Peyer's patch (tissue), 4 donors: ENCODE measurements at regions not wholly inside any gene's neighbourhood (a gene's known extent, or its start where the extent isn't known, plus 50 kb on each side); places are given as distances from the start of the nearest gene placed in this dataset.

Experiments
- DNase-seq, 3 donors: peaks; one replicate each; pipeline ENCODE4 v3.0.0-alpha.2; 2017 to 2019
- H3K27ac ChIP-seq, 4 donors: fragments of 200-600 bp; sonication (generic); one replicate each; pipeline ENCODE4 v1.5.1; 2016 to 2019
- H3K27me3 ChIP-seq, 2 donors: fragments of 200-600 bp; sonication (generic); one replicate each; pipeline ENCODE4 v1.5.1; 2019
- H3K36me3 ChIP-seq, 3 donors: fragments of 200-600 bp; sonication (generic); one replicate each; pipeline ENCODE4 v1.5.1; 2016 to 2019
- H3K4me1 ChIP-seq, 4 donors: fragments of 200-600 bp; sonication (generic); one replicate each; pipeline ENCODE4 v1.5.1; 2016 to 2019
- H3K4me3 ChIP-seq, 4 donors: fragments of 200-600 bp; sonication (generic); 1 replicate in 3 of 4; 2 replicates in 1 of 4; pipeline ENCODE4 v1.5.1; 2016 to 2019; ENCODE audit warnings: mild to moderate bottlenecking in 1 of 4
- H3K9me3 ChIP-seq, 4 donors: fragments of 200-600 bp; sonication (generic); one replicate each; pipeline ENCODE4 v1.5.1; 2016 to 2019; ENCODE audit warnings: mild to moderate bottlenecking in 1 of 4
- POLR2A ChIP-seq, 2 donors: fragments of 450-650 bp; IDR thresholded peaks; one replicate each; pipeline ENCODE4 v1.5.1; 2017; ENCODE audit warnings: antibody characterized with exemption in 2 of 2, mild to moderate bottlenecking in 2 of 2, moderate library complexity in 2 of 2
- TF ChIP-seq, protein P1 (sequence below), 6 experiments: fragments of 450-650 bp in 4 of 6; fragments of 200-600 bp in 2 of 6; sonication (generic) in 1 of 6; IDR thresholded peaks; one replicate each; pipeline ENCODE4 v1.5.1; 2017 to 2019; ENCODE audit warnings: antibody characterized with exemption in 6 of 6, mild to moderate bottlenecking in 3 of 6, moderate library complexity in 1 of 6

DNA sequence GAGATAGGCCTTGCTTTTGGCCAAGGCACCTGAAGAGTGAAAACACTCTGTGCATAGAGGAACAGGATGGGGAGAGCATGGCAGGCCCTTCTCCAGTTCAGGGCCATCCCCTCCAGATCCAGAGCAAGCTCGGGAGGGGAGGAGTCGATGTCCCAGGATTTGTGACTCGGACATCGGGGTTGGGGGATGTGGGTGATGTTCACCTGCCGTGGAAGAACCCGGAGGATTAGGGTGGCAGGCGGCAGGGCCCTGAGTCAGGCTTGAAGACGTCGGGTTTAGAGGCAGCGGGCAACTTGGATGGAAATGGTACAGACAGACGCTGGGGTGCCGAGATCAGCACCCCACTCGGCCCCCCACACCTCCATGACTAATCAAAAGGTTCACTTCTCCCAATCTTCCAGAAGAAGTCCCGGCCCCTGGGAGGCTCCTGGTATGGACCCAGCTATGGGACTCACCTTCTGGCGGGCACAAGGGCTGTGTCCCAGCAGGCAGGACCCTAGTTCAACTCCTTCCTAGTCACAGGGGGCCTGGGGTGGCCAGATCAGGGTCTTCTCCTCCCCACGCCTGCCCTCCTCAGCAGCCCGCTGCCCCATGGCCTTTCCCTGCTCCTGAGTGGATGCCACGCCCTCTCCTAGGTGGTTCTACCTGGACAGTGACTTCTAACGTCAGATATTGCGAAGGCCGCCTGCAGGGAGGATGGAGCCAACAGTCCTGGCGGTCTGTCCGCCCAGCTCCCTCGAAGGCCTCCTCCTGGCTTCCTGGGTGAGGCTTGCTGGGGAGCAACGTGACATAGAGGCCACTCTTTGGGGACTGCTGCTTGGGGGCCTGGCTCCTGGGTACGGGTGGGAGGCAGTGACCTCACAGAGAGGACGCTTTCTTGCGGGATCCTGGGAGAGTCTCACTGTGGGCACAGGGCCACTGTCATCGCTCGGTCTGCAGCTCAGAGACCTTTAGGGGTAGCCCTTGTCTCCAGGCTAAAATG, 792.5 kb downstream of the BRD1 start:
- no peak for DNase-seq
- Histone ChIP-seq H3K27me3 (no peaks in the 10 kb centered on the region), H3K4me3 (no peak overlapping the region), H3K4me1 (no peaks in the 10 kb centered on the region), H3K9me3 (no peaks in the 10 kb centered on the region), H3K27ac (no peak overlapping the region), H3K36me3 (no peaks in the 10 kb centered on the region)
- TF ChIP-seq POLR2A (IDR thresholded peaks at IDR 0.05) = no peak
- TF ChIP-seq, protein P1, sequence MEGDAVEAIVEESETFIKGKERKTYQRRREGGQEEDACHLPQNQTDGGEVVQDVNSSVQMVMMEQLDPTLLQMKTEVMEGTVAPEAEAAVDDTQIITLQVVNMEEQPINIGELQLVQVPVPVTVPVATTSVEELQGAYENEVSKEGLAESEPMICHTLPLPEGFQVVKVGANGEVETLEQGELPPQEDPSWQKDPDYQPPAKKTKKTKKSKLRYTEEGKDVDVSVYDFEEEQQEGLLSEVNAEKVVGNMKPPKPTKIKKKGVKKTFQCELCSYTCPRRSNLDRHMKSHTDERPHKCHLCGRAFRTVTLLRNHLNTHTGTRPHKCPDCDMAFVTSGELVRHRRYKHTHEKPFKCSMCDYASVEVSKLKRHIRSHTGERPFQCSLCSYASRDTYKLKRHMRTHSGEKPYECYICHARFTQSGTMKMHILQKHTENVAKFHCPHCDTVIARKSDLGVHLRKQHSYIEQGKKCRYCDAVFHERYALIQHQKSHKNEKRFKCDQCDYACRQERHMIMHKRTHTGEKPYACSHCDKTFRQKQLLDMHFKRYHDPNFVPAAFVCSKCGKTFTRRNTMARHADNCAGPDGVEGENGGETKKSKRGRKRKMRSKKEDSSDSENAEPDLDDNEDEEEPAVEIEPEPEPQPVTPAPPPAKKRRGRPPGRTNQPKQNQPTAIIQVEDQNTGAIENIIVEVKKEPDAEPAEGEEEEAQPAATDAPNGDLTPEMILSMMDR (IDR thresholded peaks at IDR 0.05) = no peak

DNA sequence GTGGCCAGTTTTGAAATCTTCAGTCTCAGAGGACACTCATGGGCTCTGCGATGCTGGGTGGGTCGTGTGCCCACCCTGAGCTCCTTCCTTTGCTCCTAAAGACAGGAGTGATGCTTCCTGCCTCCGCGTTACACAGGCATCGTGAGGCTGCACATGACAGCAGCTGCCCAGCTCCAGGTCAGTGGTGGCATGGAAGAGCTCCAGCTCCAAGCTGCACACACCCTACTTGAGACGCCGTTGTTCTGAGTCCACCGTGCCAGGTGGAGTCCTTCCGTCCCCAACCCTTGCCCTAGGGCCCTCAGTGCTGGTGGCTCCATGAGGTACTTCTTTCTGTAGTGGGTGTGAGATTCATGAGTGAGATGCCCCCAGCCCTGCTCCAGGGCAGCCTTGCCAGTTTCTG, 794.1 kb downstream of the BRD1 start:
- no peak for DNase-seq
- Histone ChIP-seq H3K9me3 (no peaks in the 10 kb centered on the region), H3K36me3 (no peaks in the 10 kb centered on the region), H3K4me1 (no peaks in the 10 kb centered on the region), H3K27me3 (no peaks in the 10 kb centered on the region), H3K4me3 (no peak overlapping the region), H3K27ac (no peak overlapping the region)
- TF ChIP-seq, protein P1 (IDR thresholded peaks at IDR 0.05) = no peak
- no peak for TF ChIP-seq POLR2A (IDR thresholded peaks at IDR 0.05)

DNA sequence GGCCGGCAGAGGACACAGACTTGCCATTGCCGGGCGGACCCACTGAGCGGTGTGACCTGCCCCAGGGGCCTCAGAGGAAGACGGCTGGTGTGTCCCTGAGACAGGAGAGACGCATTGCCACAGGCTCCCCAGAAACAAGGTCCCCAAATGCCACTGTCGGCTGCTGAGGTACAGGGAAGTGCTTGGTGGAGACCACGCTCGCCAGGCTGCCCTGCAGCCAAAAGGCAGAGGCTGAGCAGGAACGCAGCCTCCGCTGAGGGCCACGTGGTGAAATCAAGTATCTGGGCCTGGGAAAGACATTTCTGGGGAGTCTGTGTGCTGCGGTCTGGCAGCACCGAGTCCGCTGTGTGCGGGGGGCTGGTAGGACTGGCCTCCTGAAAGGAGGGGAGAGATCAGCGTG, 794.9 kb downstream of the BRD1 start:
- no peaks in the 10 kb centered on the region for H3K36me3 ChIP-seq
- H3K27me3 ChIP-seq = no peaks in the 10 kb centered on the region
- no peaks in the 10 kb centered on the region for H3K4me1 ChIP-seq
- H3K9me3 ChIP-seq = no peaks in the 10 kb centered on the region
- no peak overlapping the region for H3K4me3 ChIP-seq
- DNase-seq = no peak
- TF ChIP-seq POLR2A (IDR thresholded peaks at IDR 0.05) = no peak
- no peak overlapping the region for H3K27ac ChIP-seq

DNA sequence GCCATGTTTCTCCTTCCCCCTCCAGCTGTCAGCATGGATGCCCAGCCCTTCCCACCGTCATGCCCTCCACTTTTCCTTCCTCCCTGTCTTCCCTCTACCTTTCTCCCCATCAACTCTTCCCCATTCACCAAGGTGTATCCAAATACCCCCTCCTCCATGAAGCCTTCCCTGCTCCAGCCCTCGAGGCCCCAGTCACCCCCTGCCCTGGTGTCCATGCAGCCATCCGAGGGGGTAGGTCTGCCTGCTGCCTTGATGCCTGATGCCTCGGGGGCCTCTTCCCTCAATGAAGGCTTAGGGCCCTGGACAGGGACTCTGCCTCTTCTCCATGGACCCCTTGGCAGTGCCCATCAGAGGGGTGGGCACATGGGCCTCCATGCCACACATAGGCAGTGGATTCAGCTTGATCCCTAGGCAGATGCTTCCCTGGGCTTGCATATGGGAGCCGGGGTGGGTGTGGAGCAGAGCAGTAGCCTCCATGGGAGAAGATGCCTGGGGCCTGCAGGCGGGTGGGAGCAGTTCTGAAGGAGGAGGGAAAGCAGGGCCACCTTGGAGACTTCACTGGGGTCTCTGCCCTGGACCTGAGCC, 795.8 kb downstream of the BRD1 start:
- no peaks in the 10 kb centered on the region for H3K9me3 ChIP-seq
- no peak overlapping the region for H3K4me3 ChIP-seq
- H3K27ac ChIP-seq = no peak overlapping the region
- no peaks in the 10 kb centered on the region for H3K27me3 ChIP-seq
- H3K36me3 ChIP-seq = no peaks in the 10 kb centered on the region
- no peak for TF ChIP-seq POLR2A (IDR thresholded peaks at IDR 0.05)
- TF ChIP-seq, protein P1 (IDR thresholded peaks at IDR 0.05) = no peak
- H3K4me1 ChIP-seq = no peaks in the 10 kb centered on the region
- DNase-seq = no peak

DNA sequence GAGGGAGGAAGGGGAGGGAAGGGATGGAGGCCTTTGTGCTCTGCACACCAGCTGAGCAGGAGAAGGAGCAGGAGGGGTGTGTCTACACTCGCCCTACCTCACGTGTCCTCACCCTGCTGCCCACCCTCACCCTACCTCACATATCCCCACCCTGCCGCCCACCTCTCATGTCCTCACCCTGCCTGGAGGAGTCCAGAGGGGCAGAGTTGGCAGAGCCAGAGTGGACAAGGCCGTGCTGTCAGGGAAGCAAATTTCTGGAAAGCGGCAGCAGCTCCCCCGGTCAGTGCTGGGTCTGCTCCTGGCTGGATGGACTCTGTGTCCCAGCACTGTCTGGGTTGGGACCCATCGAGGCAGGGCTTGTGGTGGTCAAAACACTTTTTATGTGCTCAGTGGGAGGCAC, 799.6 kb downstream of the BRD1 start:
- TF ChIP-seq POLR2A (IDR thresholded peaks at IDR 0.05) = no peak
- TF ChIP-seq, protein P1 (IDR thresholded peaks at IDR 0.05) = no peak

DNA sequence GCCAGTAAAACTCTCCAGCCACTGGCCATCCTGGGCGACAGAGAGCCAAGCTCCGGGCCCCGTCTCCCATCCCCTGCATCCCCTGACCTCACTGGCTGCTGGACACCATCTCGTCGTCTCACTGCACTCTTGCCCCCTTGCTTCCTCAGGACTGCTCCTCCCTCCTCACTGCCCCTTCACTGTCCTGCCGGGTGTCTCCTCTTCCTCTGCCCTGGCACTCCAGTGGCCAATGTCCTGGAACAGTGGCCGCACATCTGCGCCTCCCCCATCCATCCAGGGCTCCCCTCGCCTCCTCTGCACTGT, 800.4 kb downstream of the BRD1 start:
- no peaks in the 10 kb centered on the region for H3K9me3 ChIP-seq
- no peak for DNase-seq
- H3K27ac ChIP-seq = no peak overlapping the region
- no peak overlapping the region for H3K4me3 ChIP-seq
- no peaks in the 10 kb centered on the region for H3K27me3 ChIP-seq
- TF ChIP-seq, protein P1 (IDR thresholded peaks at IDR 0.05) = no peak
- no peak for TF ChIP-seq POLR2A (IDR thresholded peaks at IDR 0.05)
- H3K36me3 ChIP-seq = no peaks in the 10 kb centered on the region
- H3K4me1 ChIP-seq = no peaks in the 10 kb centered on the region

More for the DNA sequence above, 799.6 kb downstream of the BRD1 start:
- no peaks in the 10 kb centered on the region for H3K9me3 ChIP-seq
- H3K27me3 ChIP-seq = no peaks in the 10 kb centered on the region
- DNase-seq = no peak
- H3K4me1 ChIP-seq = no peaks in the 10 kb centered on the region
- no peak overlapping the region for H3K27ac ChIP-seq
- H3K36me3 ChIP-seq = no peaks in the 10 kb centered on the region
- no peak overlapping the region for H3K4me3 ChIP-seq
